Activated naive CD8-positive, alpha-beta T cell (primary cell): ENCODE measurements at regions not wholly inside any gene's neighbourhood (a gene's known extent, or its start where the extent isn't known, plus 50 kb on each side); places are given as distances from the start of the nearest gene placed in this dataset.
A peak's percentile ranks its signal among the peaks of the same experiment; 100 is the strongest.

Experiments
- H3K27ac Mint-ChIP-seq: one replicate; pipeline ENCODE4 v1.8.0; 2021; ENCODE audit warnings: mixed read lengths
- H3K27me3 Mint-ChIP-seq: one replicate; pipeline ENCODE4 v1.8.0; 2021; ENCODE audit warnings: mixed read lengths
- H3K36me3 Mint-ChIP-seq: one replicate; pipeline ENCODE4 v1.8.0; 2021; ENCODE audit warnings: mixed read lengths
- H3K4me1 Mint-ChIP-seq: one replicate; pipeline ENCODE4 v1.8.0; 2021; ENCODE audit warnings: low read depth, mixed read lengths
- H3K4me3 Mint-ChIP-seq: one replicate; pipeline ENCODE4 v1.8.0; 2021; ENCODE audit warnings: mild to moderate bottlenecking, mixed read lengths
- H3K9me3 Mint-ChIP-seq: one replicate; pipeline ENCODE4 v1.8.0; 2021; ENCODE audit warnings: low read depth, mixed read lengths

DNA sequence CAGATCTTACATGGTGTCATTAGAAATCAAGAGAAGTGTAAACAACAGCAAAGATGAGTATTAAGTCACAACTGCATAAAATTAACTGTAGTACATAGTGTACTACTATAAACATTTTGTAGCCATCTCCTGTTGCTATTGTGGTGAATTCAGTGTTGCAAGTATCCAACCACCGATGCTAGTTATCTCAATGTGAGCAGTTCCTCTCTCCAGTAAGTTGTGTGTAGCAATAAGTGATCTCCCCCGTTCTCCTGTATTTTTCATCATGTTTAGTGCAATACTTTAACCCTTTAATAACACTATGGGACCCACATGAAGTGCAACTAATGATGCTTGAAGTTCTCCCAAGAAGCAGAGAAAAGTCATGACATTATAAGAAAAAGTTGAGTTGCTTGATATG is 264.7 kb upstream of the KCNH8 start:
- no peaks in the 10 kb centered on the region for H3K4me1 Mint-ChIP-seq
- H3K9me3 Mint-ChIP-seq: no peaks in the 10 kb centered on the region
- no peak overlapping the region for H3K4me3 Mint-ChIP-seq
- peaks cover 2% of the 10 kb centered on the region for H3K27me3 Mint-ChIP-seq
- no peak overlapping the region for H3K27ac Mint-ChIP-seq
- peaks cover 2% of the 10 kb centered on the region for H3K36me3 Mint-ChIP-seq

GRCh38 chr3:18880691-18881090 is 267.6 kb upstream of the KCNH8 start:
- Mint-ChIP-seq H3K4me1 (no peaks in the 10 kb centered on the region), H3K4me3 (no peak overlapping the region), H3K27me3 (no peaks in the 10 kb centered on the region), H3K9me3 (no peaks in the 10 kb centered on the region), H3K36me3 (no peaks in the 10 kb centered on the region), H3K27ac (no peak overlapping the region)

DNA sequence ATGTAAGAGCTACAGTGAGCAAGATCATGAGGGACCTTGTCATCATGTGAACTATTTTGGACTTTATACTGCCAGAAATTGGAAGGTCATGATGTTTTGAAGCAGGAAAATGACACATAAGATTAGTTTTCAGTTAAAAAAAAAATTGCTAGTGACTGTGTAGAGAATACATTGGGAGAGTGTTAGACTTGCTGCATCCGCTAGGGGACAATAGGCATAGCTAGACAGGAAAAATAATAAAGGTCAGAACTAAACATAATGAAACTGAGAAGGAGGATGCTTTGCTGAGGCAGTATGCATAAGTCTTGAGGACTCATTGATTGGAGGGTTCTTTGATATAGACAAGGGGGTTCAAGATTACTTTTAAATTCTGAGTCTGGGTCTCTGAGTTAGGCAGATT is 275.8 kb upstream of the KCNH8 start:
- H3K4me1 Mint-ChIP-seq: peaks cover 25% of the 10 kb centered on the region
- no peak overlapping the region for H3K4me3 Mint-ChIP-seq

DNA sequence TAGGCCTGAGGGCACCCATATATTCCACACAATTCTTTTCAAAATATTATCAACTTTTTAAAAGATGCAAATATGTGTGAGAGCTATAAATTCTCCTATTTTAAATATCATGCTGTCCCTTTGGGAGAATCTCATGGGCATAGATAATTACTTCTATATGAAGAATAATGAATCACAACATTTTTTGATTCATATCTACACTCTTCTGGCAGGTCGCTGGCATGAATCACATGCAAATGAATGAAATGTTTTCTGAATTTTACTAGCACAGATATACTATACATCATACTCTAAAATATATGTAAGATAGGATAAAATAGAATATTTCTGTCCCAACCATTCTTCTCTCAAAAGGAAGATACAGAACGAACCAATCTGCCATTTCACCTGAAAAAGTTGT is 277.7 kb upstream of the KCNH8 start:
- Mint-ChIP-seq H3K36me3 (no peaks in the 10 kb centered on the region), H3K9me3 (no peaks in the 10 kb centered on the region), H3K4me1 (peaks cover 25% of the 10 kb centered on the region), H3K27ac (peak overlapping the region; percentile 88), H3K27me3 (peaks cover 2% of the 10 kb centered on the region), H3K4me3 (peak overlapping the region; percentile 5)

More for the DNA sequence above, 275.8 kb upstream of the KCNH8 start:
- no peaks in the 10 kb centered on the region for H3K36me3 Mint-ChIP-seq
- H3K9me3 Mint-ChIP-seq: no peaks in the 10 kb centered on the region
- H3K27ac Mint-ChIP-seq: no peak overlapping the region
- no peaks in the 10 kb centered on the region for H3K27me3 Mint-ChIP-seq

- Mint-ChIP-seq H3K27me3 (peaks cover 2% of the 10 kb centered on the region), H3K36me3 (no peaks in the 10 kb centered on the region), H3K9me3 (no peaks in the 10 kb centered on the region), H3K4me1 (peaks cover 25% of the 10 kb centered on the region), H3K4me3 (peak overlapping the region; percentile 30), H3K27ac (peak overlapping the region; percentile 88)
These were observed 278.2 kb upstream of the KCNH8 start for GRCh38 chr3:18870074-18870640.

DNA sequence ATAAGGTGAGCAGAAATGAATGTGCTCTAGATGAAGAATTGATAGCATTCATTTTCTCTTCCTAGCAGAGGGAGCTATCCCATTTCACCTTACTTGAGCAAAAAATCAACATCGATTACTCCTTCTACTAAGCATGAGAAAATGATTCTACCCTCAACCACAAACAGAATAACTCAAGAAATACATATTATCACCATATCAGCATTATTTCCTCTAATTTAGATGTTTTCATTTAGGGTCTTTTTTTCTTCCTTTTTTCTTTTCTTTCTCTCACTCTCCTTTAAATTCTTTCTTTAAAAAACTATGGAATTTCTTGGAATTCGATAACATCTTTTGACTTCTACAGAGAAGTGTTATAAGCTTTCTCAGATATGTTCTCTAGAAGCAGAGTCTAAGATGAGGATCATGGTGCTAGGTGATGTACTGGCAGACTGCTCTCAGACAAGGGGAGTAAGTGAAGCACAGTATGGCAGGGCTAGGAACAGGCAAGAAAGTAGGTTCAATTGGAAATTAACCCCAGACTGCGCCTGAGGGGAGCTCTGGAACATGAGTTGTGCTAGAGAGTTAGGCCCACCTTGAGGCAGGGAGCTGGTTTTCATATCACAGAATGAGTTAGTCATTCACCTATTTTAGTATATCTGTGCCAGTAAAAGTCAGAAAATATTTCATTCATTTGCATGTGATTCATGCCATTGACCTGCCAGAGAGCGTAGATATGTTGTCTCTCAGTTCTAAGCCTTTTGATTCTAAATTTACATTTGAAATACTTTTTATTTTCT is 279.2 kb upstream of the KCNH8 start:
- Mint-ChIP-seq H3K4me1 (peaks cover 25% of the 10 kb centered on the region), H3K9me3 (no peaks in the 10 kb centered on the region), H3K27me3 (peaks cover 2% of the 10 kb centered on the region), H3K36me3 (no peaks in the 10 kb centered on the region), H3K4me3 (peak overlapping the region; percentile 30), H3K27ac (peak overlapping the region; percentile 88)

- H3K27ac Mint-ChIP-seq: no peak overlapping the region
- no peak overlapping the region for H3K4me3 Mint-ChIP-seq
- peaks cover 2% of the 10 kb centered on the region for H3K27me3 Mint-ChIP-seq
- H3K4me1 Mint-ChIP-seq: peaks cover 25% of the 10 kb centered on the region
- H3K36me3 Mint-ChIP-seq: no peaks in the 10 kb centered on the region
- H3K9me3 Mint-ChIP-seq: no peaks in the 10 kb centered on the region
These were observed 281.4 kb upstream of the KCNH8 start for GRCh38 chr3:18866899-18867298.

DNA sequence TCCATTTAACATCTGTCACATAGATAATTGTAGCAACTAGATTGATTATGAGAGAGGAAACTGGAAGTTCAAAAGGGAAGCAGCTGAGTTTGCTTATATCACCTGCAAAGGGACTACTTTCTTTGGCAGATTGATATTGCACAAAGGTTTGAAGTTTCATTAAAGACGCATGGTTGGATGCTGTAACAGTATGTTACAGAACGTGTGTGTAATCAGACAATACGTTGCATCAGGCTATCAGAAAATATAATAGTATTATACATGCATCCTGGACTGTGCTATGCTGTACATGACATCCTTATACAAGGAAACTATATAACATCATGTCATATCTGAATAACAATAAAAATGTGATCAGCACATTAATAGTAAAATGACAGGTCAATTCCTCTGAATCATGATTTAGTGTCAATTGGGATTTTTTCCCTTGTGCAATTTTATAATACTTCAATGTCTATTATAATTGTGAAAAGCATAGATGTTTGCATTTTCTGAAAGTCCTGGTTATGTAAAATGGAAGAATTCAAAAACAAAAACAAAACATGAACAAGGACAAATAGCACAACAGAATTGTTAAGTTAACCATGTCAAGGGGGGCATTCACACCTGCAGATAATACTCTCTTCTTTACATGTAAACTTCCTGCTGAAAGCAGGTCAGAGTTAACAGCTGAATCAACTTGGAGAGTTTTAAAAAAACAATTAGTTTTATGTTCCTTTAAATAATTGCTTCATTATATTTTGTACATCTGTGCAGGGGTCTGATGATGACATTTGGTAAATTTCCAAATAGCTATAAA is 283.2 kb upstream of the KCNH8 start:
- no peaks in the 10 kb centered on the region for H3K9me3 Mint-ChIP-seq
- H3K27me3 Mint-ChIP-seq: peaks cover 2% of the 10 kb centered on the region
- H3K4me3 Mint-ChIP-seq: no peak overlapping the region
- H3K27ac Mint-ChIP-seq: no peak overlapping the region
- H3K36me3 Mint-ChIP-seq: no peaks in the 10 kb centered on the region
- peaks cover 16% of the 10 kb centered on the region for H3K4me1 Mint-ChIP-seq

DNA sequence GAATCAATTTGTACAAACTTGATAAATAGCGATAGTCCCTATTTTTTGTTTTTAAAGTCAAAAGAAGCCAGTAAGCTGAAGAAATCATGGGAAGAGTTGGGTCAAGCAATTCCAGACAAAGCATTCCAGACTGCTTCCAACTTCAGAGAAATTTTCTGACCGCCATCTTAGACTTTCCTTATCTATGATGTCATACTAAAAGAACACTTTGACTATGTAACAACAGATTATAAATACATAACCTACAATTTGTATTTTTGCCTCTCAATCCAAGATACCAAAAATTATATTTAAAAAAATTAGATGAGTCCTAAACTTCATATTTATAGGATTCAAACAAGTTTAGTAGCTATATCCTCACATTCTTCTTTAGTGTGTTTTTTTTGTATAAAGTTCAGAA is 286.2 kb upstream of the KCNH8 start:
- no peaks in the 10 kb centered on the region for H3K36me3 Mint-ChIP-seq
- no peak overlapping the region for H3K4me3 Mint-ChIP-seq
- H3K27ac Mint-ChIP-seq: no peak overlapping the region
- H3K27me3 Mint-ChIP-seq: peaks cover 2% of the 10 kb centered on the region
- no peaks in the 10 kb centered on the region for H3K4me1 Mint-ChIP-seq
- H3K9me3 Mint-ChIP-seq: no peaks in the 10 kb centered on the region

DNA sequence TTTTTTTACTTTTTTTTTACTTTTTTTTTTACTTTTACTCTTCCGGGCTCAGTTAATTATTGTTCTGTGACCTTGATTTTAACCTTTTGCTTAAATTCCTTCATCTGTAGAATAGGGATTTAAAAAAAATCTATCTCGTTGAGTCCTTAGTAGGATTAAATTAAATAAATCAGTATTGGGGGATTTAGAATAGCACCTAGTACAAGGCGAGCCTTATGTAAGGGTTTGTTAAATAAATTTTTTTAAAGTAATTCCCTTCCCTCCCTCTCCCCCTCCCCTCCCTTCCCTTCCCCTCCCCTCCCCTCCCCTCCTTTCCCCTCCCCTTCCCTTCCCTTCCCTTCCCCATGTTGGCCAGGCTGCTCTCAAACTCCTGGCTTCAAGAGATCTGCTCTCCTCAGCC is 287.2 kb upstream of the KCNH8 start:
- H3K36me3 Mint-ChIP-seq: no peaks in the 10 kb centered on the region
- H3K4me3 Mint-ChIP-seq: no peak overlapping the region
- H3K9me3 Mint-ChIP-seq: no peaks in the 10 kb centered on the region
- H3K4me1 Mint-ChIP-seq: no peaks in the 10 kb centered on the region
- no peak overlapping the region for H3K27ac Mint-ChIP-seq
- H3K27me3 Mint-ChIP-seq: no peaks in the 10 kb centered on the region

GRCh38 chr3:18853269-18853668 is 295.0 kb upstream of the KCNH8 start:
- Mint-ChIP-seq H3K9me3 (no peaks in the 10 kb centered on the region), H3K27ac (no peak overlapping the region), H3K36me3 (no peaks in the 10 kb centered on the region), H3K27me3 (peaks cover 1% of the 10 kb centered on the region), H3K4me3 (no peak overlapping the region), H3K4me1 (no peaks in the 10 kb centered on the region)

GRCh38 chr3:18847583-18848197 is 300.6 kb upstream of the KCNH8 start:
- no peaks in the 10 kb centered on the region for H3K9me3 Mint-ChIP-seq

GRCh38 chr3:18843983-18844382 is 304.3 kb upstream of the KCNH8 start:
- H3K4me3 Mint-ChIP-seq: no peak overlapping the region
- H3K36me3 Mint-ChIP-seq: no peaks in the 10 kb centered on the region
- peaks cover 12% of the 10 kb centered on the region for H3K4me1 Mint-ChIP-seq
- H3K9me3 Mint-ChIP-seq: no peaks in the 10 kb centered on the region
- no peak overlapping the region for H3K27ac Mint-ChIP-seq
- no peaks in the 10 kb centered on the region for H3K27me3 Mint-ChIP-seq

More at GRCh38 chr3:18847583-18848197, 300.6 kb upstream of the KCNH8 start:
- Mint-ChIP-seq H3K4me3 (no peak overlapping the region), H3K36me3 (no peaks in the 10 kb centered on the region), H3K27ac (no peak overlapping the region), H3K4me1 (peaks cover 12% of the 10 kb centered on the region), H3K27me3 (peaks cover 1% of the 10 kb centered on the region)

DNA sequence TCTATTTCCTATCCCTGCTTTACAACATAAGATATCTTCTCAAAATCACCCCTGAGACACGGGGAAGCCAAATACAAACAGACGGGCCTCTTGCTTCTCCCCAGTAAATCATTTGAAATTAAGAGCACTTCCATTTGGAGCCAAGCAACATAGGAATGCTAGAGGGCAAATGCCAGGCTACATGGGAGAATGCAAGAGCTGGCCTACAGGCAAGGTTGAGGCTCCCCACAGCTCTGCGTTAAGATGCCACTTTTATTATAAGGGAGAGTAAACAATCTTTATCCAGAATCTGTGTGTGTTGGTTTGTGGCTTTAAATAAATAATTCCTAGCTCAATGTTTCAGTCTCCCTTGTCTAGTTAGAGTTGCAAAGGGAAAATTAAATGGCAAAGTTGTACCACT is 305.1 kb upstream of the KCNH8 start:
- H3K4me3 Mint-ChIP-seq: no peak overlapping the region
- no peaks in the 10 kb centered on the region for H3K9me3 Mint-ChIP-seq
- H3K4me1 Mint-ChIP-seq: peaks cover 12% of the 10 kb centered on the region
- H3K27ac Mint-ChIP-seq: no peak overlapping the region
- H3K27me3 Mint-ChIP-seq: no peaks in the 10 kb centered on the region
- H3K36me3 Mint-ChIP-seq: no peaks in the 10 kb centered on the region
